ENCODE measurements at regions not wholly inside any gene's neighbourhood (a gene's known extent, or its start where the extent isn't known, plus 50 kb on each side); places are given as distances from the start of the nearest gene placed in this dataset.

GRCh38 chr15:70558406-70559264, 204.7 kb downstream of the UACA start:
- POLR2A ChIA-PET, result no interaction called here

DNA sequence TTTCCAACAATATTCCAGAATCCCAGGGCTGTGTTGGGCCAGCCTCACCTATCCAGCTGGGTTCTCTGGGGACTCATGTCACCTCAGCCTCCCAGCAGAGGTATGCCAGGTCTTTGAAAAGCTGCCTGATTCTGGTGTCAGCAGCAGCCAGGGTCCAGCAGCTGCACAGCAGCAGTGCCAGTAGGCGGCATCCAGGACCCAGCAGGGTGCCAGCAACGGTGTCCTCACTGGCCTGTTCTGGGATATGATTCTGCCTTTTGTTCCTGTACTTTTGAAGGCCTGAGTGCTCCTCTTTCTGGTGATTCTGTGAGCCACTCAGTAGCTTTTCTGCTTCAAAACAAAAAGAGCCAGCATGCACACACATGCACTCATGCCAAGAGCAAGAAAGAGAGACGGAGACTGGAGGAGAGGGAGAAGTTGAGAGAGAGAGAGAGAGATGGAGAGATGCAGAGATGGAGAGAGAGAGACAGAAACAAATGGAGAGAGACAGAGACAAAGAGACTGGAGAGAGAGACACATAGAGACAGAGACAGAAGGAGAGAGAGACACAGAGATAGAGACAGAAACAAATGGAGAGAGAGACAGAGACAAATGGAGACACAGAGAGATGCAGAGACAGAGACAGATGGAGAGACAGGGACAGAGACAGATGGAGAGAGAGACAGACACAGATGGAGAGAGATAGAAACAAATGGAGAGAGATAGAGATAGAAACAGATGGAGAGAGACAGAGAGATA, 205.7 kb downstream of the UACA start:
- POLR2A ChIA-PET, result no interaction called here

More at GRCh38 chr15:70558406-70559264, 204.7 kb downstream of the UACA start:
- CTCF ChIA-PET, result no interaction called here

DNA sequence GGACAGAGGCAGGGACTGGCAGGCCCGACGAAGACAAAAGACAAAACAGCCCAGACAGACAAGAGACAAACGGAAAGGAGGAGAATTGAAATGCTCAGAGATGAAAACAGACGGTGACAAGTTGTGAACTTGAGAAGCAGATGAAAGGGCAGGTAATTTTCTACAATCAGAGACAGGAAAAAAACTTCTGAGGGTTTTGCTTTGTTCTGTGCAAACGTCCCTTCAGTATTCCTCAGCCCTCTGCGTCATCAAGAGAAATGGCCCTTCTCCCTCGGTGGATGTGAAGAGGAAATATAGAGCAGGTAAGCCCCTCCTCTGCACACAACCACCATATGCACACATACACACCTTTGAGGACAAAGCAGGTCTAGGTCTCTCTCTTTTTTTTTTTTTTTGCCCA, 206.6 kb downstream of the UACA start:
- ChIA-PET POLR2A (no interaction called here), CTCF (no interaction called here)

More for the DNA sequence above, 205.7 kb downstream of the UACA start:
- CTCF ChIA-PET, result no interaction called here

- POLR2A ChIA-PET, result no interaction called here
- CTCF ChIA-PET, result no interaction called here
Measured at GRCh38 chr15:70556151-70556741, 207.1 kb downstream of the UACA start.

DNA sequence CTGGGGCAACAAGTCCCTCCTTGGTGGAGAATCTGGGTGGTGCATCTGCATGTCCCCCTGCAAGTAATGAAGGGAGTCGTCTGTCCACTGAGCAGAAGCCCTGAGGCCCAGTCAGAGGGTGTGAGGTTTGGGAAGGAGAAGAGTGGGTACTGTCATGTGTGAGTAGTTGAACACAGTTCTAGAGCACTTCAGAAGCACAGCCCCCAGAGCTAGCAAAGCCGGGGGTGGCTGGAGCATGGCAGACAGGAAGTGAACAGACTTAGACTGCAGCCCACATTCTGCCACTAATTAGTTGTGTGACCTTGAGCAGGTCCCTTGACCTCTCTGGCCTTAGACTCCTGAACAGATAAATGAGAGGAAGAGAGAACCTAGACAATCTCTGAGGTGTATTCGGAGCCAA, 207.6 kb downstream of the UACA start:
- CTCF ChIA-PET, result no interaction called here
- POLR2A ChIA-PET, result no interaction called here

DNA sequence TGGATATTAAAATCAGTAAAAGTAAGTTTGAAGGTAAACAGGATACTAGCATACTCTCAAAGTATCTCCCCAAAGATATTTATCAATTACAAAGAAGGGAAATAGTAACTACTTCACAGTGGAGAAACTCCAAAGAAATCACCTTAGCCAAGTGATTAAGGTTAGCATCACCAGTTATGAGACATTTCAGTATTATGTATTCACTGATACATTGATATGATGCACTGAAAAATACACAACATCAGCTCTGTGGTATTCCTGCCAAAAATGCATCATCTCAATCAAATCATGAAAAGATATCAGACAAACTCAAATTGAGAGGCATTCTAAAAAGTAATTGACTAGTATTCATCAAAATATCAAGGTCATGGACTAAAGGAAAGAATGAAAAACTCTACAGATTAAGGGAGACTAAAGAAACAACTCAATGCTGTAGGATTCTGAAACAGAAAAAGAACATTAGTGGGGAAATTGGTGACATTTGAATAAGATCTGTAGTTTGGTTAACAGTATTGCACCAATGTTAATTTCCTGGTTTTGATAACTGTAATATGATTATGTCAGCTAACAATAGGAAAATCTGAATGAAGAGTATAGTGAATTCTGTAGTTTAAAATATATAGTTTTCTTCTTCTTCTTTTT, 215.4 kb downstream of the UACA start:
- CTCF ChIA-PET, result interaction anchor here (1.2 kb wide), 1 partner anchor 12 kb away, joined by 3 read pairs; no protein-coding TSS in a partner anchor
- POLR2A ChIA-PET, result interaction anchor here (0.6 kb wide), 2 partner anchors 66 to 513 kb away, joined by 3 to 7 read pairs; no protein-coding TSS in a partner anchor

- POLR2A ChIA-PET, result no interaction called here
- CTCF ChIA-PET, result no interaction called here
Measured at GRCh38 chr15:70545526-70545925, 217.8 kb downstream of the UACA start.

GRCh38 chr15:70541511-70541910, 221.8 kb downstream of the UACA start:
- ChIA-PET POLR2A (no interaction called here), CTCF (no interaction called here)

DNA sequence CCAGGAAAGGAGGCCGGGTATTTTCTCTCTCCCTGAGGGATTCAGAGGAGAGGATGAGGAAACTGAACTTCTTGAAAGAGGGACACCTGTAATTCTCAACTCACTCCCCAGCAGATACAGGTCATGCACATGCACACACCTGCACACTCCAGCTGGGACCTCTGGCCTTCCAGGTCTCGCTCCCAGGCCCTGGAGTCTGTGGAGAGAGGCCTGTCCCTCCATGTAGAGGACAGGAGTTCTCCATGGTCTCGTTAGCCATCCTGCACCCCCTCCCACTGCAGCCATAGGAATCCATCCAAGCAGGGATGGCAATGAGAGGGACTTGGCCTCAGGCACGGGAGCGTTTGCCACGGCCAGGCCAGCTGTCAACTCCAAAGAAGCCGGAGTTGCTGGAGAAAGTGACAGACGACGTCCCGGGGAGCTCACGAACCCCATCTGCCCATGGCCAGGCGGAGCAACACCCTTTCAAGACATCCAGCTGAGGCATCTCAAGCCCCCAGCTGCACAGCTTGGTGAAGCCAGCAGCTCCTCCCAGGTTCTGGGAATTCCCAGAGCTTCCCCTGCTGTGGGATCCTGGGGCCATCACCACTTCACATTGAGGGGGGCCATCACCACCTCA, 223.3 kb downstream of the UACA start:
- POLR2A ChIA-PET, result no interaction called here

DNA sequence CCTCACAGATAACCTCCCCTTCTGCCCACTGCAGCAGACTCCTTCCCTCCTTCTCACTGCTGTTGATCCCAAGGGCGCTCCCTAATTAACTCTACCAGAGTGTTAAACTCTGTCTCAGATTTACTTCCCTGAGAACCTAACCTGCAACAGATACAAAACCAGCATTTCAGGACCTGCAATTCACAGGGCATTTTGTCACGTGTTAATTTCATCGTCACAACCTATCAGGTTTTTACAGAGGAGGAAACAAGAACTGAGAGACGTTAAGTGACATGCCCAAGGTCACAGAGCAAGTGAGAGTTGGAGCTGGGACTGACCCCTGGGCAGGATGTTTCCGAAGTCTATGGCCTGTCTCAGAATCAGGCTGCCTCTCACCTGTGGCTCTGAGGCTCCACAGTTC, 223.9 kb downstream of the UACA start:
- ChIA-PET CTCF (no interaction called here), POLR2A (no interaction called here)

More for the DNA sequence above, 223.3 kb downstream of the UACA start:
- CTCF ChIA-PET, result no interaction called here

DNA sequence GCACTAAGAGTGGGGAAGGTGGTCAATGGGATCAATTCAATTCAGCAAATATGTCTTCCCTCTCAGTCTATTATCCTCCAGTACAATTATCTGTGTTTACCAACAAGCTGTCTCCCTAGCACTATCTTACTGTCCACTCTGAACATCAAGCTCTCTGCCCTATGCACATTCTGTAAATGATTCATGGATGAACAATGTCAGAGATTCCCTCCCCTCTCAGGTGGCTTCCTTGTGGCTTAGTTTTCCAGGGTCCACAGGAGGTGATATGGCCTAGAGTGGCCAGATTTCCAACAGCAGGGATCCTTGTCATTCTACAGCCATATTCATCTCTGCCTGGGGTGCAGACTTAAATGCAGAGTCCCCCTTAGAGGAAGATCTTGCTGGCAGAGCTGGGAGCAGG, 225.1 kb downstream of the UACA start:
- ChIA-PET CTCF (no interaction called here), POLR2A (no interaction called here)

DNA sequence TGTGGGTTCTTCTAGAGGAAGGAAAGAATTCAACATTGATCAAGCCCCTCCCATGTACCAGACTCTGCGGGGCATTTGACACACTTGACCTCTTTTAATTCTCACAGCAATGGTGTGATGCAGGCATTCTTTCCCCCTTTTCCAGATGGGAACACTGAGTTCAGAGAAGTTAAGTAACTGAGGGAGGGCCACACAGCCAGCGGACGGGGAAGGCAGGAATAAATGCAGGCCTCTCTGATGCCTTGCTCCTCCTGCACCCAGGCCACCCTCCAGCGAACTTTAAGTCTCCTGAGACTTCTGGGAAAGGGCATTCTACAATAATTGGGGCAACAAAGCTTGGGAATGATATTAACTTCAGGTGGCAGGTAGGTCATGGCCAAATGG, 227.4 kb downstream of the UACA start:
- ChIA-PET POLR2A (interaction anchor here (0.7 kb wide), 1 partner anchor 8 kb away, joined by 3 read pairs; no protein-coding TSS in a partner anchor), CTCF (interaction anchor here (0.7 to 2.5 kb wide), 2 partner anchors 24 to 31 kb away, joined by 3 to 6 read pairs; no protein-coding TSS in a partner anchor)

- POLR2A ChIA-PET, result interaction anchor here (0.7 to 0.9 kb wide), 2 partner anchors 9 to 24 kb away, joined by 3 read pairs; no protein-coding TSS in a partner anchor
Measured at GRCh38 chr15:70535071-70535954, 228.0 kb downstream of the UACA start.

DNA sequence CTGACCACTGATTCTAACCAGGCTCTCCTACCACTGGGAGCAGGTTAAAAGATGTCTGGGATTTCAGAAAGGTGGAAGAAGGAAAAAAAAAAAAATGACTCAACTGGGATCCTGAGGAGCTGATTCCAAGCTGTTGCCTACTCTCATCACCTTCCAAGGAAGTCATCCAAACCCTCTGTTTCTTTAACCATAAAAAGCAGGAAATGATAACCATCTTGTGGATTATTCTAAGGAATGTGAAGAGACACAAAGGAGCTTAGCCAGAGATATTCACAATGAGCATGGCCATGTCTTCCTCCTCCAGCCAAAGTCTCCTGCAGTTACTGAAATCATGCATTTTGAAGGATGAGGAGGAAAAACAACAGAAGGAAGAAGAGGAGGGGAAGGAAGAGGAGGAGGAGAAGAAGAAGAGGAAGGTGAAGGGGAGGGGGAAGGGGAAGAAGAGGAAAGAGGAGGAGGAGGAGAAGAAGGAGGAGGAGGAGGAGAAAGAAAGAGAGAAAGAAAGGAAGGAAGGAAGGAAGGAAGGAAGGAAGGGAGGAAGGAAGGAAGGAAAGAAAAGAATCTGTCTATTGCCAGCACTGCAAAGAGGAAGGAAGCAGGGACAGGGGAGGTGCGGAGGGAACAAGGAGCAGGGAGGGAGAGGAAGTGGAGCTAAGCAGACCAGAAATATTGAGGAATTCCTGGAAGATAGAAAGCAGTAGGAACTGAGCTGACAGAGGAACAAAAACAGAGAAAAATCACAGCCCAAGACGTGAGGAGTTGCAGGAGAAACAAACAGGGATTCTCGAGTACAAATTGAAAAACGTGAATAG, 229.2 kb downstream of the UACA start:
- ChIA-PET CTCF (interaction anchor here (0.7 to 2.5 kb wide), 2 partner anchors 29 to 611 kb away, joined by 3 to 6 read pairs; no protein-coding TSS in a partner anchor), POLR2A (no interaction called here)

More at GRCh38 chr15:70535071-70535954, 228.0 kb downstream of the UACA start:
- CTCF ChIA-PET, result interaction anchor here (0.7 to 2.5 kb wide), 2 partner anchors 23 to 30 kb away, joined by 3 to 6 read pairs; no protein-coding TSS in a partner anchor

DNA sequence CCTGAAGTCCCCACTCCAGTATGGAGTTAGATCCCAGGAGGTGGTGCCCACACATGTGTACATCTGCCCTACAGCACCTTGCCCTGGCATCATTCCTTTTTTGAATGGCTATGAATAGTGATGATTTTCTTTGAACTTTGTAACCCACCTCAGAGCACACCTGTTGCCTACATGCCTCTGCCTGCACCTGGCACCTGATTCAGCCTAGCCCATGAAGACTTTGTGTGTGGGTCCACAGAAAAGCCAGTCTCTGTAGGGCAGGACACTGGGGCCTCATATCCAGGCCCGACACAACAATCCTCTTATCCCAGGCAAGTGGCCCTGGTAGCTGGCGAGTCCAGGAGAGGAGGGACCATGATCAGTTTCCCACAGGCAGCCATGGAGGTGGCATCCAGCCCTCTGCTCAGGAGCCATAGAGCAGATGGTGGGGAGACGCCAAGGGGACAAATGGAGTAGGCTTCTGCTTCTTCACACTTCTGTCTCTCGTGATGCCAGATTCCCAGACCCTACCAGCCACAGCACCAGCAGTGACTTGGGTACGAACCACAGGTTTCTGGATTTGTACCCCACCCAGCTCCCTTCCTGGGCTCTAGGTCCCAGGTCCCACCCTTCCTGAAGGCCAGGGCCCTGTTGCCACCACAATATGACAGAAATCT, 230.7 kb downstream of the UACA start:
- ChIA-PET CTCF (no interaction called here), POLR2A (no interaction called here)

DNA sequence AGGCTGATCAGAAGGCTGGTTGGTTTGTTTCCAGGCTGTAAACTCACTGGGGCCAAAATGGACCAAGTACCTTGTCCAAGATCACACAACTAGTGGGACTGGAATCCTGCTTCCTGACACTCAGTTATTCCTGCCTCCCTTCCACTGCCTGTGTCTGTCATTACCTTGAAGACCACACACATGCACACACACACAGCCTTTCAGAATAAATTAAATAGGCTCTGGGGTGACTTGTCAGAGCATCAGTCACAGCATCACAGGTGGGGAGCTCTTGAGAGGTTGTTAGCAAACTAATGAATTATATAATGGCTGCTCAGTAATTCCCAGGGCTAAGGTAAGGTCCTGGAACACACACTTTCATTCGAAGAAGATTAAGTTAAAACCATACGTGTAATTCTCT, 231.8 kb downstream of the UACA start:
- ChIA-PET POLR2A (interaction anchor here (0.6 kb wide), 1 partner anchor 1080 kb away, joined by 8 read pairs; no protein-coding TSS in a partner anchor), CTCF (interaction anchor here (1.3 kb wide), 1 partner anchor 44 kb away, joined by 4 read pairs; no protein-coding TSS in a partner anchor)

DNA sequence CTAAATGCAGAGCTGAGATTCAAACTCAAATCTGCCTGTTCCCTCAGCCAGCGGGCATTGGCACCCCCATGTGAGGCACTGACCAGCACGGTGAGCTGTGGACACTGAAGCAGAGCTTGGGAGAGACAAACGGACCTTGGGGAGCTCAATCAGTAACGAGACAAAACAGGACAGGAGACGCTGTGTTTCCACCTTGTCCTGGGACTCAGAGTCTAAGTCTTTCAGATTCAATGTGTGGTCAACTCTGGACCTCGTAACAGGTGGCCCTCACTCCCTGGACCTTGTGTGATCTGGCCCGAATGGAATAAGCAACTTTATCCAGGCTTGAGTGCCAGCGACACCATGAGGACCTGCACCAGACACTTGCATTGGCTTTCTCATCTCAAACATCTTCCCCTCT, 232.5 kb downstream of the UACA start:
- CTCF ChIA-PET, result interaction anchor here (1.3 kb wide), 1 partner anchor 43 kb away, joined by 4 read pairs; no protein-coding TSS in a partner anchor
- POLR2A ChIA-PET, result no interaction called here

Data from activated CD8-positive, alpha-beta memory T cell treated with anti-CD3 and anti-CD28 coated beads for 36 hours (primary cell).